Activated naive CD8-positive, alpha-beta T cell (primary cell): ENCODE measurements at regions not wholly inside any gene's neighbourhood (a gene's known extent, or its start where the extent isn't known, plus 50 kb on each side); places are given as distances from the start of the nearest gene placed in this dataset.

Source experiments
- H3K27ac Mint-ChIP-seq: one replicate; pipeline ENCODE4 v1.8.0; 2021; ENCODE audit warnings: mixed read lengths
- H3K27me3 Mint-ChIP-seq: one replicate; pipeline ENCODE4 v1.8.0; 2021; ENCODE audit warnings: mixed read lengths
- H3K36me3 Mint-ChIP-seq: one replicate; pipeline ENCODE4 v1.8.0; 2021; ENCODE audit warnings: mixed read lengths
- H3K4me1 Mint-ChIP-seq: one replicate; pipeline ENCODE4 v1.8.0; 2021; ENCODE audit warnings: low read depth, mixed read lengths
- H3K4me3 Mint-ChIP-seq: one replicate; pipeline ENCODE4 v1.8.0; 2021; ENCODE audit warnings: mild to moderate bottlenecking, mixed read lengths
- H3K9me3 Mint-ChIP-seq: one replicate; pipeline ENCODE4 v1.8.0; 2021; ENCODE audit warnings: low read depth, mixed read lengths

GRCh38 chr5:159824188-159825161 lies 91.8 kb upstream of the ADRA1B start:
- no peaks in the 10 kb centered on the region for H3K4me1 Mint-ChIP-seq
- peaks cover 3% of the 10 kb centered on the region for H3K27me3 Mint-ChIP-seq
- H3K9me3 Mint-ChIP-seq: no peaks in the 10 kb centered on the region
- no peaks in the 10 kb centered on the region for H3K36me3 Mint-ChIP-seq
- H3K27ac Mint-ChIP-seq: no peak overlapping the region
- no peak overlapping the region for H3K4me3 Mint-ChIP-seq

GRCh38 chr5:159825551-159826051 lies 90.7 kb upstream of the ADRA1B start:
- no peaks in the 10 kb centered on the region for H3K9me3 Mint-ChIP-seq
- no peak overlapping the region for H3K4me3 Mint-ChIP-seq
- H3K36me3 Mint-ChIP-seq: no peaks in the 10 kb centered on the region
- H3K4me1 Mint-ChIP-seq: no peaks in the 10 kb centered on the region
- H3K27me3 Mint-ChIP-seq: peaks cover 3% of the 10 kb centered on the region
- H3K27ac Mint-ChIP-seq: no peak overlapping the region

- Mint-ChIP-seq H3K4me1 (no peaks in the 10 kb centered on the region), H3K9me3 (no peaks in the 10 kb centered on the region), H3K36me3 (no peaks in the 10 kb centered on the region), H3K4me3 (no peak overlapping the region), H3K27ac (no peak overlapping the region), H3K27me3 (peaks cover 8% of the 10 kb centered on the region)
These were observed 89.7 kb upstream of the ADRA1B start for GRCh38 chr5:159826351-159827214.

GRCh38 chr5:159827861-159828260 lies 88.4 kb upstream of the ADRA1B start:
- Mint-ChIP-seq H3K4me3 (no peak overlapping the region), H3K4me1 (no peaks in the 10 kb centered on the region), H3K36me3 (no peaks in the 10 kb centered on the region), H3K9me3 (no peaks in the 10 kb centered on the region), H3K27me3 (peaks cover 6% of the 10 kb centered on the region), H3K27ac (no peak overlapping the region)

- Mint-ChIP-seq H3K27ac (no peak overlapping the region), H3K36me3 (no peaks in the 10 kb centered on the region), H3K27me3 (peaks cover 4% of the 10 kb centered on the region), H3K9me3 (peaks cover 3% of the 10 kb centered on the region), H3K4me1 (no peaks in the 10 kb centered on the region), H3K4me3 (no peak overlapping the region)
These were observed 84.2 kb upstream of the ADRA1B start for GRCh38 chr5:159832073-159832472.

- H3K4me1 Mint-ChIP-seq: no peaks in the 10 kb centered on the region
- no peak overlapping the region for H3K27ac Mint-ChIP-seq
- H3K36me3 Mint-ChIP-seq: no peaks in the 10 kb centered on the region
- H3K9me3 Mint-ChIP-seq: peaks cover 3% of the 10 kb centered on the region
- no peak overlapping the region for H3K4me3 Mint-ChIP-seq
- peaks cover 4% of the 10 kb centered on the region for H3K27me3 Mint-ChIP-seq
These were observed 83.2 kb upstream of the ADRA1B start for GRCh38 chr5:159833088-159833487.

GRCh38 chr5:159833846-159834245 lies 82.4 kb upstream of the ADRA1B start:
- Mint-ChIP-seq H3K9me3 (peaks cover 3% of the 10 kb centered on the region), H3K27ac (no peak overlapping the region), H3K4me1 (no peaks in the 10 kb centered on the region), H3K36me3 (no peaks in the 10 kb centered on the region), H3K4me3 (no peak overlapping the region), H3K27me3 (peaks cover 4% of the 10 kb centered on the region)

- peaks cover 12% of the 10 kb centered on the region for H3K27me3 Mint-ChIP-seq
- H3K4me1 Mint-ChIP-seq: no peaks in the 10 kb centered on the region
- no peak overlapping the region for H3K4me3 Mint-ChIP-seq
- no peaks in the 10 kb centered on the region for H3K36me3 Mint-ChIP-seq
- H3K27ac Mint-ChIP-seq: no peak overlapping the region
- peaks cover 3% of the 10 kb centered on the region for H3K9me3 Mint-ChIP-seq
These were observed 80.7 kb upstream of the ADRA1B start for GRCh38 chr5:159835548-159835947.

- Mint-ChIP-seq H3K4me1 (no peaks in the 10 kb centered on the region), H3K27me3 (peaks cover 8% of the 10 kb centered on the region), H3K36me3 (no peaks in the 10 kb centered on the region), H3K9me3 (peaks cover 3% of the 10 kb centered on the region), H3K4me3 (no peak overlapping the region), H3K27ac (no peak overlapping the region)
These were observed 79.6 kb upstream of the ADRA1B start for GRCh38 chr5:159836691-159837090.

- no peak overlapping the region for H3K4me3 Mint-ChIP-seq
- H3K9me3 Mint-ChIP-seq: peaks cover 3% of the 10 kb centered on the region
- peaks cover 8% of the 10 kb centered on the region for H3K27me3 Mint-ChIP-seq
- H3K27ac Mint-ChIP-seq: no peak overlapping the region
- H3K36me3 Mint-ChIP-seq: no peaks in the 10 kb centered on the region
- H3K4me1 Mint-ChIP-seq: no peaks in the 10 kb centered on the region
These were observed 78.4 kb upstream of the ADRA1B start for GRCh38 chr5:159837860-159838259.

- no peak overlapping the region for H3K4me3 Mint-ChIP-seq
- peaks cover 8% of the 10 kb centered on the region for H3K27me3 Mint-ChIP-seq
- no peaks in the 10 kb centered on the region for H3K4me1 Mint-ChIP-seq
- H3K9me3 Mint-ChIP-seq: peaks cover 3% of the 10 kb centered on the region
- no peak overlapping the region for H3K27ac Mint-ChIP-seq
- no peaks in the 10 kb centered on the region for H3K36me3 Mint-ChIP-seq
These were observed 77.6 kb upstream of the ADRA1B start for GRCh38 chr5:159838551-159839222.

- H3K27ac Mint-ChIP-seq: no peak overlapping the region
- H3K36me3 Mint-ChIP-seq: no peaks in the 10 kb centered on the region
- no peaks in the 10 kb centered on the region for H3K4me1 Mint-ChIP-seq
- peaks cover 7% of the 10 kb centered on the region for H3K27me3 Mint-ChIP-seq
- no peaks in the 10 kb centered on the region for H3K9me3 Mint-ChIP-seq
- no peak overlapping the region for H3K4me3 Mint-ChIP-seq
These were observed 71.8 kb upstream of the ADRA1B start for GRCh38 chr5:159844267-159845121.

- no peaks in the 10 kb centered on the region for H3K4me1 Mint-ChIP-seq
- H3K9me3 Mint-ChIP-seq: no peaks in the 10 kb centered on the region
- H3K27me3 Mint-ChIP-seq: peaks cover under 1% of the 10 kb centered on the region
- H3K36me3 Mint-ChIP-seq: no peaks in the 10 kb centered on the region
- H3K4me3 Mint-ChIP-seq: no peak overlapping the region
- H3K27ac Mint-ChIP-seq: no peak overlapping the region
These were observed 66.7 kb upstream of the ADRA1B start for GRCh38 chr5:159849437-159850083.
